Right kidney (tissue), 1 donor: ENCODE measurements at regions not wholly inside any gene's neighbourhood (a gene's known extent, or its start where the extent isn't known, plus 50 kb on each side); places are given as distances from the start of the nearest gene placed in this dataset.

Experiments
- DNase-seq: peaks from one replicate; pipeline ENCODE4 v3.0.0-alpha.2; 2016

GRCh38 chr13:72218966-72219365 is 352.0 kb upstream of the DACH1 start:
- DNase-seq, result no peak

GRCh38 chr13:72217142-72217541 is 350.1 kb upstream of the DACH1 start:
- DNase-seq, result no peak

- no peak for DNase-seq
Observed at GRCh38 chr13:72208112-72208645, 341.2 kb upstream of the DACH1 start.

GRCh38 chr13:72205773-72206172 is 338.8 kb upstream of the DACH1 start:
- DNase-seq, result no peak

GRCh38 chr13:72204291-72204690 is 337.3 kb upstream of the DACH1 start:
- no peak for DNase-seq

GRCh38 chr13:72201726-72202125 is 334.7 kb upstream of the DACH1 start:
- DNase-seq, result no peak

GRCh38 chr13:72199640-72200039 is 332.6 kb upstream of the DACH1 start:
- no peak for DNase-seq

GRCh38 chr13:72198967-72199560 is 332.1 kb upstream of the DACH1 start:
- DNase-seq, result no peak

GRCh38 chr13:72198042-72198441 is 331.0 kb upstream of the DACH1 start:
- DNase-seq, result no peak

- DNase-seq, result no peak
Observed at GRCh38 chr13:72195044-72195704, 328.2 kb upstream of the DACH1 start.

- DNase-seq, result peak; percentile 16
Observed at GRCh38 chr13:72194523-72194922, 327.5 kb upstream of the DACH1 start.

GRCh38 chr13:72186730-72187422 is 319.9 kb upstream of the DACH1 start:
- DNase-seq, result no peak

- DNase-seq, result no peak
Observed at GRCh38 chr13:72185776-72186175, 318.8 kb upstream of the DACH1 start.

- DNase-seq, result no peak
Observed at GRCh38 chr13:72181661-72182060, 314.7 kb upstream of the DACH1 start.

GRCh38 chr13:72180253-72180952 is 313.4 kb upstream of the DACH1 start:
- no peak for DNase-seq

- DNase-seq, result no peak
Observed at GRCh38 chr13:72174549-72174948, 307.5 kb upstream of the DACH1 start.

GRCh38 chr13:72170571-72170970 is 303.6 kb upstream of the DACH1 start:
- DNase-seq, result no peak

GRCh38 chr13:72168126-72168855 is 301.3 kb upstream of the DACH1 start:
- DNase-seq, result no peak

- DNase-seq, result no peak
Observed at GRCh38 chr13:72166102-72166650, 299.2 kb upstream of the DACH1 start.

- DNase-seq, result no peak
Observed at GRCh38 chr13:72165276-72165675, 298.3 kb upstream of the DACH1 start.

- no peak for DNase-seq
Observed at GRCh38 chr13:72164811-72165210, 297.8 kb upstream of the DACH1 start.

GRCh38 chr13:72163678-72164077 is 296.7 kb upstream of the DACH1 start:
- DNase-seq, result no peak
